Right forelimb (tissue), 1 donor: ENCODE measurements at regions not wholly inside any gene's neighbourhood (a gene's known extent, or its start where the extent isn't known, plus 50 kb on each side); places are given as distances from the start of the nearest gene placed in this dataset.
A peak's percentile ranks its signal among the peaks of the same experiment; 100 is the strongest.

Experiments
- DNase-seq: peaks from one replicate; pipeline ENCODE4 v3.0.0-alpha.2; 2018

GRCh38 chr11:28649922-28650321 is 541.7 kb downstream of the METTL15 start:
- DNase-seq, result no peak

- DNase-seq, result no peak
Observed at GRCh38 chr11:28636566-28636965, 528.4 kb downstream of the METTL15 start.

- DNase-seq, result no peak
Observed at GRCh38 chr11:28636033-28636432, 527.8 kb downstream of the METTL15 start.

- no peak for DNase-seq
Observed at GRCh38 chr11:28632338-28632737, 524.1 kb downstream of the METTL15 start.

GRCh38 chr11:28631148-28631547 is 523.0 kb downstream of the METTL15 start:
- DNase-seq, result no peak

- no peak for DNase-seq
Observed at GRCh38 chr11:28629235-28629634, 521.0 kb downstream of the METTL15 start.

- DNase-seq, result no peak
Observed at GRCh38 chr11:28628412-28628811, 520.2 kb downstream of the METTL15 start.

GRCh38 chr11:28627690-28628255 is 519.6 kb downstream of the METTL15 start:
- DNase-seq, result no peak

- DNase-seq, result no peak
Observed at GRCh38 chr11:28625532-28625931, 517.3 kb downstream of the METTL15 start.

GRCh38 chr11:28621753-28622152 is 513.6 kb downstream of the METTL15 start:
- DNase-seq, result peak; percentile 76

GRCh38 chr11:28619846-28620540 is 511.8 kb downstream of the METTL15 start:
- no peak for DNase-seq

GRCh38 chr11:28618416-28618815 is 510.2 kb downstream of the METTL15 start:
- DNase-seq, result no peak

GRCh38 chr11:28616160-28616965 is 508.2 kb downstream of the METTL15 start:
- DNase-seq, result no peak

- DNase-seq, result no peak
Observed at GRCh38 chr11:28615542-28615941, 507.4 kb downstream of the METTL15 start.

- DNase-seq, result no peak
Observed at GRCh38 chr11:28606930-28607329, 498.7 kb downstream of the METTL15 start.

- DNase-seq, result no peak
Observed at GRCh38 chr11:28599656-28600055, 491.5 kb downstream of the METTL15 start.

- DNase-seq, result no peak
Observed at GRCh38 chr11:28598531-28598930, 490.3 kb downstream of the METTL15 start.

GRCh38 chr11:28596816-28597215 is 488.6 kb downstream of the METTL15 start:
- DNase-seq, result no peak

- DNase-seq, result no peak
Observed at GRCh38 chr11:28592141-28592540, 484.0 kb downstream of the METTL15 start.

GRCh38 chr11:28584992-28585391 is 476.8 kb downstream of the METTL15 start:
- no peak for DNase-seq

GRCh38 chr11:28582506-28582905 is 474.3 kb downstream of the METTL15 start:
- no peak for DNase-seq

GRCh38 chr11:28581286-28582242 is 473.4 kb downstream of the METTL15 start:
- no peak for DNase-seq

- DNase-seq, result no peak
Observed at GRCh38 chr11:28571371-28571770, 463.2 kb downstream of the METTL15 start.
